Ishikawa (cell line): ENCODE measurements at regions not wholly inside any gene's neighbourhood (a gene's known extent, or its start where the extent isn't known, plus 50 kb on each side); places are given as distances from the start of the nearest gene placed in this dataset.

ENCODE experiments used
- CEBPB ChIP-seq: IDR thresholded peaks from 2 replicates; pipeline ENCODE4 v1.6.1; 2012
- CREB1 ChIP-seq: IDR thresholded peaks from 2 replicates; pipeline ENCODE4 v1.6.1; 2012; ENCODE audit warnings: low read depth
- EGR1 ChIP-seq: IDR thresholded peaks from 2 replicates; pipeline ENCODE4 v1.6.1; 2012
- EP300 ChIP-seq: IDR thresholded peaks from 2 replicates; pipeline ENCODE4 v1.6.1; 2012; ENCODE audit warnings: borderline replicate concordance
- FOXM1 ChIP-seq: IDR thresholded peaks from 2 replicates; pipeline ENCODE4 v1.6.1; 2012; ENCODE audit warnings: low read depth, borderline replicate concordance
- MAX ChIP-seq: IDR thresholded peaks from 2 replicates; pipeline ENCODE4 v1.6.1; 2012
- NFIC ChIP-seq: IDR thresholded peaks from 2 replicates; pipeline ENCODE4 v1.6.1; 2012
- RAD21 ChIP-seq: IDR thresholded peaks from 2 replicates; pipeline ENCODE4 v1.6.1; 2012; ENCODE audit warnings: low read depth
- REST ChIP-seq: IDR thresholded peaks from 2 replicates; pipeline ENCODE4 v1.6.1; 2012; ENCODE audit warnings: low read depth, mild to moderate bottlenecking
- TAF1 ChIP-seq: IDR thresholded peaks from 2 replicates; pipeline ENCODE4 v1.6.1; 2012; ENCODE audit warnings: low read depth, mild to moderate bottlenecking
- TCF12 ChIP-seq: IDR thresholded peaks from 2 replicates; pipeline ENCODE4 v1.6.1; 2012; ENCODE audit warnings: low read depth
- TEAD4 ChIP-seq: IDR thresholded peaks from 2 replicates; pipeline ENCODE4 v1.6.1; 2012
- USF1 ChIP-seq: IDR thresholded peaks from 2 replicates; pipeline ENCODE4 v1.6.1; 2012
- YY1 ChIP-seq: IDR thresholded peaks from 2 replicates; pipeline ENCODE4 v1.6.1; 2012; ENCODE audit warnings: low read depth
- ZBTB7A ChIP-seq: IDR thresholded peaks from 2 replicates; pipeline ENCODE4 v1.6.1; 2012; ENCODE audit warnings: low read depth

- TF ChIP-seq NFIC, result no peak
- no peak for TF ChIP-seq YY1
- no peak for TF ChIP-seq TAF1
- no peak for TF ChIP-seq ZBTB7A
- no peak for TF ChIP-seq RAD21
- TF ChIP-seq REST, result no peak
- TF ChIP-seq CEBPB, result no peak
- TF ChIP-seq EGR1, result no peak
- no peak for TF ChIP-seq FOXM1
- no peak for TF ChIP-seq TCF12
- TF ChIP-seq USF1, result no peak
These were observed 650.3 kb upstream of the MGMT start for GRCh38 chr10:128816726-128817125.

GRCh38 chr10:128817636-128818035 is 649.4 kb upstream of the MGMT start:
- TF ChIP-seq CREB1, result no peak

- TF ChIP-seq TCF12 (no peak), CEBPB (no peak), EGR1 (no peak), ZBTB7A (no peak), CREB1 (no peak)
These were observed 646.4 kb upstream of the MGMT start for GRCh38 chr10:128820663-128821062.

GRCh38 chr10:128823201-128823600 is 643.8 kb upstream of the MGMT start:
- no peak for TF ChIP-seq FOXM1

GRCh38 chr10:128825626-128826025 is 641.4 kb upstream of the MGMT start:
- TF ChIP-seq EP300, result no peak
- TF ChIP-seq NFIC, result no peak
- TF ChIP-seq USF1, result no peak
- TF ChIP-seq TCF12, result no peak
- no peak for TF ChIP-seq MAX
- no peak for TF ChIP-seq RAD21
- no peak for TF ChIP-seq REST
- no peak for TF ChIP-seq FOXM1
- TF ChIP-seq YY1, result no peak
- no peak for TF ChIP-seq TEAD4
- no peak for TF ChIP-seq EGR1
- no peak for TF ChIP-seq CEBPB
- no peak for TF ChIP-seq TAF1
- TF ChIP-seq ZBTB7A, result no peak
- TF ChIP-seq CREB1, result no peak

GRCh38 chr10:128833671-128834070 is 633.4 kb upstream of the MGMT start:
- no peak for TF ChIP-seq NFIC
- TF ChIP-seq USF1, result no peak
- no peak for TF ChIP-seq FOXM1
- no peak for TF ChIP-seq YY1
- TF ChIP-seq MAX, result no peak
- no peak for TF ChIP-seq TEAD4
- no peak for TF ChIP-seq EGR1
- TF ChIP-seq TCF12, result no peak
- no peak for TF ChIP-seq RAD21
- TF ChIP-seq REST, result no peak
- no peak for TF ChIP-seq CREB1
